DOHH2 (cell line): ENCODE measurements at regions not wholly inside any gene's neighbourhood (a gene's known extent, or its start where the extent isn't known, plus 50 kb on each side); places are given as distances from the start of the nearest gene placed in this dataset.

ENCODE experiments used
- EZH2phosphoT487 ChIP-seq: fragments of 200-600 bp; sonication (generic); IDR thresholded peaks from 2 replicates; pipeline ENCODE4 v1.6.1; 2017; ENCODE audit warnings: borderline replicate concordance, mild to moderate bottlenecking, antibody characterized with exemption, low read length, moderate library complexity, mixed read lengths
- TF ChIP-seq, protein P1 (sequence below): fragments of 200-600 bp; sonication (generic); IDR thresholded peaks from one replicate; pipeline ENCODE4 v1.5.1; 2014; ENCODE audit warnings: antibody characterized with exemption, mild to moderate bottlenecking, low read depth, low read length; ENCODE audit not compliant: poor library complexity, severe bottlenecking

DNA sequence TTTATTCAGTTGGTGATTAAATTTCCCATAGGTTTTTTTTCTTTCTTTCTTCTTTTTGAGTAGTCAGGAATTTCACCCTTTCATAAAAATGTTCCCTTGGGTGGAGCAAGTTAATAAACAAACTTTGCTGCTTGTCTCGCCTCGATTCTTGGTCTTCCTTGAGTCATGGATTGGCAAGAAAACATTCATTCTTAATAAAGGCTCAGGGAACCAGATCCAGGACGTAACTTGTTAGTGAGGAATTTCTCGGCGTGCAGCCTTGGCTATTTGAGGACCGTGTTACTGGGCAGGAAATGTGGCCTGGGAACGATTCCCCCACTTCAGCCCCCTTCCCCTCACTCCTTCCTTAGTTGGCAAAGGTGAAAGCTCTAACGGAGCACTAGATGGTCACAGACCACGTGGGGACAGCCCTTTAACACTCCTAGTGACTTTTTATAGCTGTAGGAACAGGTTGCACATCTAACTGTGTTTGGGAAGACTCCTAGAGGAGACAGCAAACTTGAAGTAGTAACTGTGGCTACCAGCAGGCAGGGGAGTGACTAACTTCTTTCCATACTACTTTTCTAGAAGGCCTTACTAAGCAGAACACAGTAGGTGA, 106.8 kb downstream of the UCHL1 start:
- TF ChIP-seq, protein P1, sequence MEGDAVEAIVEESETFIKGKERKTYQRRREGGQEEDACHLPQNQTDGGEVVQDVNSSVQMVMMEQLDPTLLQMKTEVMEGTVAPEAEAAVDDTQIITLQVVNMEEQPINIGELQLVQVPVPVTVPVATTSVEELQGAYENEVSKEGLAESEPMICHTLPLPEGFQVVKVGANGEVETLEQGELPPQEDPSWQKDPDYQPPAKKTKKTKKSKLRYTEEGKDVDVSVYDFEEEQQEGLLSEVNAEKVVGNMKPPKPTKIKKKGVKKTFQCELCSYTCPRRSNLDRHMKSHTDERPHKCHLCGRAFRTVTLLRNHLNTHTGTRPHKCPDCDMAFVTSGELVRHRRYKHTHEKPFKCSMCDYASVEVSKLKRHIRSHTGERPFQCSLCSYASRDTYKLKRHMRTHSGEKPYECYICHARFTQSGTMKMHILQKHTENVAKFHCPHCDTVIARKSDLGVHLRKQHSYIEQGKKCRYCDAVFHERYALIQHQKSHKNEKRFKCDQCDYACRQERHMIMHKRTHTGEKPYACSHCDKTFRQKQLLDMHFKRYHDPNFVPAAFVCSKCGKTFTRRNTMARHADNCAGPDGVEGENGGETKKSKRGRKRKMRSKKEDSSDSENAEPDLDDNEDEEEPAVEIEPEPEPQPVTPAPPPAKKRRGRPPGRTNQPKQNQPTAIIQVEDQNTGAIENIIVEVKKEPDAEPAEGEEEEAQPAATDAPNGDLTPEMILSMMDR, result no peak
- TF ChIP-seq EZH2phosphoT487, result no peak
